ENCODE measurements at regions not wholly inside any gene's neighbourhood (a gene's known extent, or its start where the extent isn't known, plus 50 kb on each side); places are given as distances from the start of the nearest gene placed in this dataset.

GRCh38 chr3:194082743-194083636 lies 53.0 kb upstream of the HES1 start:
- no peak for TF ChIP-seq CTCF (IDR thresholded peaks at IDR 0.05)
- no peak for TF ChIP-seq POLR2A (IDR thresholded peaks at IDR 0.05)
- TF ChIP-seq POLR2AphosphoS5 (IDR thresholded peaks at IDR 0.05; ENCODE audit: insufficient read depth in 1 of 2, low read depth in 1 of 2), result no peak
- H3K36me3 ChIP-seq, result no peaks in the 10 kb centered on the region
- no peaks in the 10 kb centered on the region for H3K9me3 ChIP-seq
- no peaks in the 10 kb centered on the region for H3K4me1 ChIP-seq
- no peak for DNase-seq (ENCODE audit: extremely low spot score in 2 of 2)
- H3K27ac ChIP-seq, result no peak overlapping the region
- intact Hi-C loops (cut with DNase I), result no loop called here
- H3K27me3 ChIP-seq, result no peaks in the 10 kb centered on the region
- H3K4me3 ChIP-seq, result no peak overlapping the region

GRCh38 chr3:194083637-194084224 lies 52.2 kb upstream of the HES1 start:
- intact Hi-C loops (cut with DNase I), result no loop called here
- Histone ChIP-seq H3K27me3 (no peaks in the 10 kb centered on the region), H3K9me3 (no peaks in the 10 kb centered on the region), H3K27ac (no peak overlapping the region), H3K4me3 (no peak overlapping the region), H3K4me1 (no peaks in the 10 kb centered on the region), H3K36me3 (no peaks in the 10 kb centered on the region)
- TF ChIP-seq CTCF (IDR thresholded peaks at IDR 0.05) (no peak), POLR2A (IDR thresholded peaks at IDR 0.05) (no peak), POLR2AphosphoS5 (IDR thresholded peaks at IDR 0.05; ENCODE audit: insufficient read depth in 1 of 2, low read depth in 1 of 2) (no peak)
- DNase-seq (ENCODE audit: extremely low spot score in 2 of 2), result no peak

GRCh38 chr3:194084284-194084683 lies 51.7 kb upstream of the HES1 start:
- no peaks in the 10 kb centered on the region for H3K27me3 ChIP-seq
- TF ChIP-seq POLR2A (IDR thresholded peaks at IDR 0.05), result no peak
- TF ChIP-seq POLR2AphosphoS5 (IDR thresholded peaks at IDR 0.05; ENCODE audit: insufficient read depth in 1 of 2, low read depth in 1 of 2), result no peak
- TF ChIP-seq CTCF (IDR thresholded peaks at IDR 0.05), result no peak

More at GRCh38 chr3:194084284-194084683, 51.7 kb upstream of the HES1 start:
- Histone ChIP-seq H3K4me3 (no peak overlapping the region), H3K4me1 (peaks cover 5% of the 10 kb centered on the region), H3K9me3 (no peaks in the 10 kb centered on the region), H3K36me3 (no peaks in the 10 kb centered on the region), H3K27ac (no peak overlapping the region)
- intact Hi-C loops (cut with DNase I), result no loop called here
- DNase-seq (ENCODE audit: extremely low spot score in 2 of 2), result no peak
